WTC11 (cell line): ENCODE measurements at regions not wholly inside any gene's neighbourhood (a gene's known extent, or its start where the extent isn't known, plus 50 kb on each side); places are given as distances from the start of the nearest gene placed in this dataset.

Experiments used
- ATAC-seq: fragments of 200-7000 bp; cut with Tn5 transposase; 2 replicates; pipeline ENCODE4 v1.10.0; 2021; ENCODE audit warnings: mild to moderate bottlenecking, moderate library complexity
- CTCF ChIA-PET: fragments of 300-600 bp; sonication (Branson Sonifier 250); formaldehyde crosslinking; loops from one replicate; lab custom pipeline; 2021; ENCODE audit warnings: antibody characterized with exemption; lab: Charles Lee
- POLR2A ChIA-PET: fragments of 350-600 bp; sonication (Branson Sonifier 250); formaldehyde crosslinking; loops from one replicate; lab custom pipeline; 2021; ENCODE audit warnings: antibody characterized with exemption; lab: Charles Lee
- DNase-seq: peaks from one replicate; pipeline ENCODE4 v3.0.0; 2021; ENCODE audit warnings: low spot score
- H3K27ac Mint-ChIP-seq: 2 replicates; pipeline ENCODE4 v1.8.0; 2021; ENCODE audit warnings: mixed read lengths
- H3K27me3 Mint-ChIP-seq: 2 replicates; pipeline ENCODE4 v1.8.0; 2021; ENCODE audit warnings: low read depth, mild to moderate bottlenecking, moderate library complexity, mixed read lengths
- H3K36me3 Mint-ChIP-seq: 2 replicates; pipeline ENCODE4 v1.8.0; 2021; ENCODE audit warnings: mixed read lengths
- H3K4me1 Mint-ChIP-seq: 2 replicates; pipeline ENCODE4 v1.8.0; 2022; ENCODE audit warnings: mixed read lengths
- H3K4me3 Mint-ChIP-seq: 2 replicates; pipeline ENCODE4 v1.8.0; 2021; ENCODE audit warnings: mild to moderate bottlenecking, moderate library complexity, mixed read lengths
- H3K9me3 Mint-ChIP-seq: 2 replicates; pipeline ENCODE4 v1.8.0; 2021; ENCODE audit warnings: mixed read lengths
- ARID4B ChIP-seq: sonication (generic); formaldehyde crosslinking; IDR thresholded peaks from 2 replicates; pipeline ENCODE4 v1.8.0; 2023; ENCODE audit warnings: missing genetic modification reagents, mild to moderate bottlenecking, borderline replicate concordance
- ATF1 ChIP-seq: sonication (generic); formaldehyde crosslinking; IDR thresholded peaks from 2 replicates; pipeline ENCODE4 v1.8.1; 2023; ENCODE audit warnings: mild to moderate bottlenecking, moderate library complexity, missing genetic modification reagents
- ATF6 ChIP-seq: sonication (generic); formaldehyde crosslinking; IDR thresholded peaks from 2 replicates; pipeline ENCODE4 v1.8.1; 2023; ENCODE audit warnings: mild to moderate bottlenecking, missing genetic modification reagents
- E2F1 ChIP-seq: sonication (generic); formaldehyde crosslinking; IDR thresholded peaks from 2 replicates; pipeline ENCODE4 v1.8.0; 2022; ENCODE audit warnings: mild to moderate bottlenecking, missing genetic modification reagents
- E2F4 ChIP-seq: sonication (generic); formaldehyde crosslinking; IDR thresholded peaks from 2 replicates; pipeline ENCODE4 v1.8.1; 2022; ENCODE audit warnings: low read depth, mild to moderate bottlenecking, moderate library complexity, missing genetic modification reagents, borderline replicate concordance
- E2F5 ChIP-seq: sonication (generic); formaldehyde crosslinking; IDR thresholded peaks from 2 replicates; pipeline ENCODE4 v1.8.1; 2022; ENCODE audit warnings: mild to moderate bottlenecking, moderate library complexity, missing genetic modification reagents
- EMX1 ChIP-seq: fragments of 250-450 bp; sonication (Bioruptor Pico); IDR thresholded peaks from 2 replicates; pipeline ENCODE4 v1.8.0; 2021; ENCODE audit warnings: mild to moderate bottlenecking
- IRF1 ChIP-seq: sonication (generic); formaldehyde crosslinking; IDR thresholded peaks from 2 replicates; pipeline ENCODE4 v1.8.0; 2023; ENCODE audit warnings: missing genetic modification reagents
- OVOL2 ChIP-seq: fragments of 250-450 bp; sonication (Bioruptor Pico); IDR thresholded peaks from 2 replicates; pipeline ENCODE4 v1.9.0; 2021; ENCODE audit warnings: mild to moderate bottlenecking, borderline replicate concordance
- PREB ChIP-seq: sonication (generic); formaldehyde crosslinking; IDR thresholded peaks from 2 replicates; pipeline ENCODE4 v1.8.1; 2022; ENCODE audit warnings: mild to moderate bottlenecking, missing genetic modification reagents, moderate library complexity, borderline replicate concordance
- RELA ChIP-seq: sonication (generic); formaldehyde crosslinking; IDR thresholded peaks from 2 replicates; pipeline ENCODE4 v1.8.1; 2022; ENCODE audit warnings: missing genetic modification reagents, mild to moderate bottlenecking, borderline replicate concordance
- RORB ChIP-seq: fragments of 250-450 bp; sonication (Bioruptor Pico); IDR thresholded peaks from 2 replicates; pipeline ENCODE4 v1.9.0; 2021; ENCODE audit warnings: mild to moderate bottlenecking
- TEAD4 ChIP-seq: sonication (generic); formaldehyde crosslinking; IDR thresholded peaks from 2 replicates; pipeline ENCODE4 v1.8.0; 2022; ENCODE audit warnings: mild to moderate bottlenecking, missing genetic modification reagents
- ZNF232 ChIP-seq: sonication (generic); formaldehyde crosslinking; IDR thresholded peaks from 2 replicates; pipeline ENCODE4 v1.8.0; 2022; ENCODE audit warnings: mild to moderate bottlenecking, missing genetic modification reagents

- TF ChIP-seq E2F4 (CRISPR knock-in tag) (no peak), RORB (CRISPR knock-in tag) (no peak), PREB (CRISPR knock-in tag) (no peak), ARID4B (CRISPR knock-in tag) (no peak), EMX1 (CRISPR knock-in tag) (no peak), RELA (no peak), E2F5 (CRISPR knock-in tag) (no peak), ATF6 (CRISPR knock-in tag) (no peak)
- TF ChIP-seq, all 79 proteins: peak for 0
Measured at GRCh38 chr1:104291156-104291555, 541.5 kb downstream of the AMY1C start (continued).

GRCh38 chr1:104294259-104294658 is 544.6 kb downstream of the AMY1C start:
- DNase-seq, result no peak
- Mint-ChIP-seq H3K9me3 (no peaks in the 10 kb centered on the region), H3K4me1 (peaks cover 10% of the 10 kb centered on the region), H3K27me3 (no peaks in the 10 kb centered on the region; the same call in 1 of the 2 replicates), H3K36me3 (no peaks in the 10 kb centered on the region)
- ChIA-PET POLR2A (no interaction called here), CTCF (no interaction called here)
- TF ChIP-seq E2F1 (CRISPR knock-in tag) (no peak), OVOL2 (no peak), TEAD4 (CRISPR knock-in tag) (no peak), ATF1 (CRISPR knock-in tag) (no peak), IRF1 (CRISPR knock-in tag) (no peak), ZNF232 (CRISPR knock-in tag) (no peak), ATF6 (CRISPR knock-in tag) (no peak)
- TF ChIP-seq, all 79 proteins: peak for 0
- Mint-ChIP-seq H3K4me3 (no peak overlapping the region), H3K27ac (no peak overlapping the region)
- no peak for ATAC-seq
